NB4 (cell line): ENCODE measurements at regions not wholly inside any gene's neighbourhood (a gene's known extent, or its start where the extent isn't known, plus 50 kb on each side); places are given as distances from the start of the nearest gene placed in this dataset.

Source experiments
- DNase-seq: peaks from one replicate; pipeline ENCODE4 v3.0.0; 2010; ENCODE audit warnings: low read depth
- H3K4me3 ChIP-seq: one replicate; pipeline ENCODE4 v1.5.1; 2011; ENCODE audit warnings: mild to moderate bottlenecking, low read depth, low read length, moderate library complexity
- CTCF ChIP-seq: IDR thresholded peaks from one replicate; pipeline ENCODE4 v1.5.1; 2012; ENCODE audit warnings: low read depth, low read length
- MAX ChIP-seq: IDR thresholded peaks from 2 replicates; pipeline ENCODE4 v1.6.1; 2011; ENCODE audit warnings: low read depth, low read length
- MYC ChIP-seq: IDR thresholded peaks from 2 replicates; pipeline ENCODE4 v1.6.1; 2011; ENCODE audit warnings: low read depth, low read length
- POLR2A ChIP-seq: IDR thresholded peaks from 2 replicates; pipeline ENCODE4 v1.6.1; 2011; ENCODE audit warnings: mild to moderate bottlenecking; ENCODE audit not compliant: insufficient read length; ENCODE audit errors: extremely low read depth

DNA sequence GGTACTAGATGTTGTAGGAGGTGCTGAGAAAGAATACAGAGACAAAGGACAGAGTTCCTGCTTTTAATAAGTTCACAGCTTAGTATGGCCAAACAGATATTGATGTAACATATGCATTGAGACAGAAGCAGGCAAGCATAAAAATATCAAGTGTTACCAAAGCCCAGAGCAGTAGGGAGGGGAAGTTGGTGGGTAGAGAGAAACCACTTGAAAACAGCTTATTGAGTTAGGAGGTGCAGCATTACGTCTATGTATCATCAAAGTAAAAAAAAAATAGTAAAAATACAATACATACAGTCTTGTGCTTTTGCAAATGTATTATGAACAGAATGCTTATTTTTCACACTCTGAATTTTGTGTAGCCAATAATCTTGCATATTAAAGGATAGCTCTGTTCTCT, 441.8 kb upstream of the SGCD start:
- TF ChIP-seq MYC (no peak), CTCF (no peak), MAX (no peak), POLR2A (no peak)
- no peak overlapping the region for H3K4me3 ChIP-seq
- no peak for DNase-seq

DNA sequence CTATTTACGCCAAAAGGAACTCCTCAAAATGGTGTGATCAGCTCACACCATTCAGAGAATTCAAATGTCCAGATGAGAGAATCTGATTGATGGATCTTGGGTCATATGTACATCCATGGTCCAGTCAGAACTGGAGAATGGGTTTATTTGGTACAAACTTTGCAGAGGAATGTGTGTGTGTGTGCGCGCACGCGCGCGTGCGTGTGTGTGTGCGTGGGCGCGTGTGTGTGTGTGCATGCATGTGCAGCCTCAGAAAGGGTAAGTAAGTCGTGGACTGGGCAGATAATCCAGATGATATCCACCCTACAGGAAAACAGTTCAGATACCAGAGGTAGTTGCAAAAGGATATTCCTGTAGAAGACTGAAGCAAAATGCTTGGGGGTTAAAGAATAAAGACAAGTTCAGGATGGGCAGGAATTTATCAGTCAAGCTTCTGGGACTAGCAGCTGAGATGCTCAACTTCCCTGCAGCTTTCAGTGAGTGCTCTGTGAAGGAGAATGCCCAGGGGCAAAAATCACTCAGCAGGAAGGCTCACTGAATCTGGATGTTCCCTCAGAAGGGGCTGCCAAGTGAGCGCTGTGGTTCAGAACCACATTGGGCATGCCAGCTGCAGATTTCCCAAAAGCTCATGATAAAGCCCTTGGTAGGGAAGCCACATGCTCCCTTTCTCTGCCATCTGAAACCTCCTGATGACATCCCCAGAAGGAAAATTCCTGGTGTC, 440.5 kb upstream of the SGCD start:
- no peak for DNase-seq

GRCh38 chr5:155895484-155895883, 431.5 kb upstream of the SGCD start:
- DNase-seq: no peak

More for the DNA sequence above, 440.5 kb upstream of the SGCD start:
- H3K4me3 ChIP-seq: no peak overlapping the region
- TF ChIP-seq CTCF (no peak), MAX (no peak), MYC (no peak), POLR2A (no peak)

DNA sequence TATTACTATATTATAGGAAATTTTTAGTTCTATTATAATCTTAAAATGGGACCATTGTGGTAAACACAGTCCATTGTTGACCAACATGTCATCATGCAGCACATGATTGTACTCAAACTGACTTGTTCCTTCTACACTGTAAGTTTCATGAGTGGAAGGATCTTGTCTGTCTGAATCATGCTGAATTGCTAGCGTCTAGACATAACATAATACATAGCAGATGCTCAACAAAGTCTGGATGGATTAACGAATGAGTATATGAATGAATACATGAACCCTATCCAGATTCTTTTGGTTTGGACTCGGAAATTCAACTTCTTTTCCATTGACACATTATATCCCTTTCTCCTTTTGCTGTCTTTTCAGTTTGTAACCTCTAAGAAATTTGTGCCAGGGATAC, 429.2 kb upstream of the SGCD start:
- no peak for DNase-seq
- H3K4me3 ChIP-seq: no peak overlapping the region
- TF ChIP-seq MYC: no peak
- TF ChIP-seq MAX: no peak
- TF ChIP-seq POLR2A: no peak
- TF ChIP-seq CTCF: no peak

More at GRCh38 chr5:155895484-155895883, 431.5 kb upstream of the SGCD start:
- TF ChIP-seq CTCF (no peak), MAX (no peak), POLR2A (no peak), MYC (no peak)
- no peak overlapping the region for H3K4me3 ChIP-seq

DNA sequence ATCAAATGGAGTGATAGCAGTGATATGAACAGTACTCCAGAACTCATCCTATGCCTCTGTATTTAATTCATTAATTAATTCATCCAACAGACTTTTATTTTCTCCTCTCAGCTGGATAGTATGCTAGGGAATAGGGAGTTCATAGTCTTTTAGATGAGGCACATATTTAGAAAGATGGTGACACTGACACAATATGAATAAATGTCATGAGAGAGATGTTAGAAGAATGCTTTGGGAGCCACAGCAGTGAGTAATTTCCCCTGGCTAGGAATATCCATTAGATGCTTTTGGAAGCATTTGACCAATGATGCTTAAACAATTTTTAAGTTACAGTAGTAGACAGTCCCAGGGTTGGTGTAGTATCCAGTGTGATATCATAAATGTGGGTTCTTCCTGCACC, 428.7 kb upstream of the SGCD start:
- TF ChIP-seq CTCF: no peak
- TF ChIP-seq POLR2A: no peak
- no peak for TF ChIP-seq MYC
- TF ChIP-seq MAX: no peak
- no peak for DNase-seq
- no peak overlapping the region for H3K4me3 ChIP-seq
